ENCODE measurements at regions not wholly inside any gene's neighbourhood (a gene's known extent, or its start where the extent isn't known, plus 50 kb on each side); places are given as distances from the start of the nearest gene placed in this dataset.

DNA sequence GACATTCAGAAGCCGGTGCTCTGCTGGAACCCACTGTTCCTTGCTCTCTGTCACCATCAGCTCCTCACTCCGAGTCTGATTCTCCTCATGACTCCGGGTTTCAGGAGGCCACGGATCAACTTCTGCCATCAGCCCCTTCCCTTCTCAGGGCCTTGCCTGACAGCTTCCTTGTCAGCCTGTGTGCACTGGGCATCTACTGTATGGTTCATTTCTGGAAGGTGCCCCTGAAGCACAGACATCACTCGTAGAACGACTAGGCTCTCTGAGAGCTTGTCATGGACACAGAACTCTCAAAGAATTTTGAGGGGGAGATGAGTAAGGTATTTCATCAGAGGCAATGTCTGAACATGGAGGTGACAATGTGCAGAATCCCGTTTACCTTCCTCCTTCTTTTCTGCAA, 396.1 kb downstream of the TNS3 start (continued):
- TF ChIP-seq RUNX3 (IDR thresholded peaks at IDR 0.05; ENCODE audit: low read length) (no peak), SREBF1 (IDR thresholded peaks at IDR 0.05; ENCODE audit: low read length) (no peak), IKZF1 (conservative IDR thresholded peaks at IDR 0.05) (no peak), KDM1A (IDR thresholded peaks at IDR 0.05; ENCODE audit: borderline replicate concordance) (no peak)

DNA sequence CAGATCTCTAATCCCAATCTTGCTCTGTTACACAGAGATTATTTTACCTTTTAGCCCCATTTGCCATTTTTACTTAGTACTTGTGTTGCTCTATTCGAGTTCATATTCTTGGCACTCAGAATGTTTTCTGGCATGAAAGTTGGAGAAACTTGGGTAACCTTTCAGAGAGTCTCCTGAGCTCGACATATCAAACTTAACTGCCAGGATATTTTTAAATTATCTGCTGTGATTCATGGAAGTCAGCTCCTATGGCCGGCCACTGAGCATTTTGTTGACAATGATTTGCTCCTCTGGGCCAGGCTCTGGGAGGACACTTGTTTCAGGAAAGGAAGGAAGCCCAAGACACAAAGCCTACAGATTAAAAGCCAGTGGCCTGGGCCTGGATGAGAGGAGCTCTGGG, 396.7 kb downstream of the TNS3 start:
- intact Hi-C loops (cut with micrococcal nuclease; ENCODE audit: unreplicated experiment) (no loop called here), in situ Hi-C loops (cut with MboI) (no loop called here)
- no peak overlapping the region for H2AFZ ChIP-seq (ENCODE audit: control insufficient read depth, low read depth, low read length)
- H3K4me3 ChIP-seq: no peak overlapping the region
- H3K9ac ChIP-seq (ENCODE audit: control insufficient read depth, insufficient read depth, low read length): no peak overlapping the region
- ChIA-PET CTCF (no interaction called here), RAD21 (ENCODE audit: unreplicated experiment) (interaction anchor here (0.9 kb wide), 1 partner anchor 35 kb away, joined by 3 read pairs; no protein-coding TSS in a partner anchor), POLR2A (no interaction called here), SMC1A (ENCODE audit: uncharacterized antibody, unreplicated experiment) (interaction anchor here (1.2 kb wide), 1 partner anchor 59 kb away, joined by 3 read pairs; no protein-coding TSS in a partner anchor)
- no TSS peak for BruUV-seq (replicated peaks)
- no peaks in the 10 kb centered on the region for H4K20me1 ChIP-seq (ENCODE audit: control insufficient read depth, insufficient read depth)
- H3K79me2 ChIP-seq (ENCODE audit: control insufficient read depth, insufficient read depth, low read length): no peaks in the 10 kb centered on the region
- no peak for DNase-seq (ENCODE audit: low read depth, low spot score)
- no peak overlapping the region for H3K4me2 ChIP-seq (ENCODE audit: control insufficient read depth, insufficient read depth)
- ATAC-seq: no peak
- no peaks in the 10 kb centered on the region for H3K9me3 ChIP-seq (replicated peaks; ENCODE audit: control insufficient read depth, insufficient read depth, low read length)
- 16% methylated on average over 3 of the region's 3 CpGs for WGBS (ENCODE audit: insufficient coverage, insufficient replicate concordance, low lambda C conversion rate, missing lambda C conversion rate)
- no peaks in the 10 kb centered on the region for H3K36me3 ChIP-seq (ENCODE audit: control insufficient read depth in 2 of 2, insufficient read depth in 2 of 2, low read length in 1 of 2)
- H3K4me1 ChIP-seq (ENCODE audit: control insufficient read depth, insufficient read depth, low read length): no peaks in the 10 kb centered on the region
- H3K27me3 ChIP-seq (replicated peaks in 1 of 2; ENCODE audit: control insufficient read depth in 2 of 2, insufficient read depth in 2 of 2, low read length in 1 of 2): no peaks in the 10 kb centered on the region
- no peak for TF ChIP-seq EP300 (IDR thresholded peaks at IDR 0.05; ENCODE audit: borderline replicate concordance in 1 of 2, control insufficient read depth in 1 of 2, low read depth in 2 of 2, low read length in 2 of 2)
- TF ChIP-seq CHD4 (IDR thresholded peaks at IDR 0.05): no peak
- no peak for TF ChIP-seq ZZZ3 (IDR thresholded peaks at IDR 0.05; ENCODE audit: control insufficient read depth, insufficient read length, low read depth)
- no peak for TF ChIP-seq EGR1 (IDR thresholded peaks at IDR 0.05; ENCODE audit: borderline replicate concordance in 1 of 2, low read depth in 2 of 2, low read length in 2 of 2)
- no peak for TF ChIP-seq MTA2 (IDR thresholded peaks at IDR 0.05; ENCODE audit: low read depth)
- no peak for TF ChIP-seq PAX8 (IDR thresholded peaks at IDR 0.05)
- TF ChIP-seq, protein P1, sequence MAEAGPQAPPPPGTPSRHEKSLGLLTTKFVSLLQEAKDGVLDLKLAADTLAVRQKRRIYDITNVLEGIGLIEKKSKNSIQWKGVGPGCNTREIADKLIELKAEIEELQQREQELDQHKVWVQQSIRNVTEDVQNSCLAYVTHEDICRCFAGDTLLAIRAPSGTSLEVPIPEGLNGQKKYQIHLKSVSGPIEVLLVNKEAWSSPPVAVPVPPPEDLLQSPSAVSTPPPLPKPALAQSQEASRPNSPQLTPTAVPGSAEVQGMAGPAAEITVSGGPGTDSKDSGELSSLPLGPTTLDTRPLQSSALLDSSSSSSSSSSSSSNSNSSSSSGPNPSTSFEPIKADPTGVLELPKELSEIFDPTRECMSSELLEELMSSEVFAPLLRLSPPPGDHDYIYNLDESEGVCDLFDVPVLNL (IDR thresholded peaks at IDR 0.05; ENCODE audit: low read depth, low read length): no peak
- no peak for TF ChIP-seq STAT1 (conservative IDR thresholded peaks at IDR 0.05)
- TF ChIP-seq RB1 (IDR thresholded peaks at IDR 0.05; ENCODE audit: borderline replicate concordance): no peak
- TF ChIP-seq, protein P2, sequence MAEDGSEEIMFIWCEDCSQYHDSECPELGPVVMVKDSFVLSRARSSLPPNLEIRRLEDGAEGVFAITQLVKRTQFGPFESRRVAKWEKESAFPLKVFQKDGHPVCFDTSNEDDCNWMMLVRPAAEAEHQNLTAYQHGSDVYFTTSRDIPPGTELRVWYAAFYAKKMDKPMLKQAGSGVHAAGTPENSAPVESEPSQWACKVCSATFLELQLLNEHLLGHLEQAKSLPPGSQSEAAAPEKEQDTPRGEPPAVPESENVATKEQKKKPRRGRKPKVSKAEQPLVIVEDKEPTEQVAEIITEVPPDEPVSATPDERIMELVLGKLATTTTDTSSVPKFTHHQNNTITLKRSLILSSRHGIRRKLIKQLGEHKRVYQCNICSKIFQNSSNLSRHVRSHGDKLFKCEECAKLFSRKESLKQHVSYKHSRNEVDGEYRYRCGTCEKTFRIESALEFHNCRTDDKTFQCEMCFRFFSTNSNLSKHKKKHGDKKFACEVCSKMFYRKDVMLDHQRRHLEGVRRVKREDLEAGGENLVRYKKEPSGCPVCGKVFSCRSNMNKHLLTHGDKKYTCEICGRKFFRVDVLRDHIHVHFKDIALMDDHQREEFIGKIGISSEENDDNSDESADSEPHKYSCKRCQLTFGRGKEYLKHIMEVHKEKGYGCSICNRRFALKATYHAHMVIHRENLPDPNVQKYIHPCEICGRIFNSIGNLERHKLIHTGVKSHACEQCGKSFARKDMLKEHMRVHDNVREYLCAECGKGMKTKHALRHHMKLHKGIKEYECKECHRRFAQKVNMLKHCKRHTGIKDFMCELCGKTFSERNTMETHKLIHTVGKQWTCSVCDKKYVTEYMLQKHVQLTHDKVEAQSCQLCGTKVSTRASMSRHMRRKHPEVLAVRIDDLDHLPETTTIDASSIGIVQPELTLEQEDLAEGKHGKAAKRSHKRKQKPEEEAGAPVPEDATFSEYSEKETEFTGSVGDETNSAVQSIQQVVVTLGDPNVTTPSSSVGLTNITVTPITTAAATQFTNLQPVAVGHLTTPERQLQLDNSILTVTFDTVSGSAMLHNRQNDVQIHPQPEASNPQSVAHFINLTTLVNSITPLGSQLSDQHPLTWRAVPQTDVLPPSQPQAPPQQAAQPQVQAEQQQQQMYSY (CRISPR knock-in tag; IDR thresholded peaks at IDR 0.05): no peak
- no peak for TF ChIP-seq MYB (IDR thresholded peaks at IDR 0.05; ENCODE audit: borderline replicate concordance, low read depth, low read length)
- TF ChIP-seq RUNX3 (IDR thresholded peaks at IDR 0.05; ENCODE audit: low read length): no peak
- TF ChIP-seq ESRRA (IDR thresholded peaks at IDR 0.05; ENCODE audit: low read length): no peak
- TF ChIP-seq RCOR1 (conservative IDR thresholded peaks at IDR 0.05; ENCODE audit: low read depth, low read length): no peak
- no peak for TF ChIP-seq GABPA (IDR thresholded peaks at IDR 0.05; ENCODE audit: low read depth)
- no peak for TF ChIP-seq TCF7 (IDR thresholded peaks at IDR 0.05; ENCODE audit: borderline replicate concordance)
- no peak for TF ChIP-seq SP1 (IDR thresholded peaks at IDR 0.05; ENCODE audit: low read depth, low read length)
- no peak for TF ChIP-seq SIN3A (IDR thresholded peaks at IDR 0.05; ENCODE audit: low read depth, low read length)
- FAIRE-seq: no peak
- no peak overlapping the region for H3K27ac ChIP-seq (ENCODE audit: control insufficient read depth, insufficient read depth)
